Hepatocyte (in vitro differentiated cells): ENCODE measurements at regions not wholly inside any gene's neighbourhood (a gene's known extent, or its start where the extent isn't known, plus 50 kb on each side); places are given as distances from the start of the nearest gene placed in this dataset.

Source experiments
- DNase-seq: peaks from one replicate; pipeline ENCODE4 v3.0.0-alpha.2; 2016; ENCODE audit warnings: low spot score
- H2AFZ ChIP-seq: fragments of 200-600 bp; sonication (generic); 2 replicates; pipeline ENCODE4 v1.6.0; 2016; ENCODE audit warnings: antibody characterized with exemption, mild to moderate bottlenecking
- H3K27ac ChIP-seq: fragments of 200-600 bp; sonication (generic); 2 replicates; pipeline ENCODE4 v1.5.1; 2016; ENCODE audit warnings: mild to moderate bottlenecking
- H3K27me3 ChIP-seq: fragments of 200-600 bp; sonication (generic); 2 replicates; pipeline ENCODE4 v1.6.1; 2016
- H3K36me3 ChIP-seq: fragments of 200-600 bp; sonication (generic); replicated peaks from 2 replicates; pipeline ENCODE4 v1.5.1; 2016; ENCODE audit warnings: low read depth; ENCODE audit not compliant: insufficient read depth
- H3K4me1 ChIP-seq: fragments of 200-600 bp; sonication (generic); 2 replicates; pipeline ENCODE4 v1.5.1; 2016; ENCODE audit warnings: mild to moderate bottlenecking, moderate library complexity; ENCODE audit not compliant: insufficient read depth
- H3K4me2 ChIP-seq: fragments of 200-600 bp; sonication (generic); 2 replicates; pipeline ENCODE4 v1.6.0; 2016
- H3K4me3 ChIP-seq: fragments of 200-600 bp; sonication (generic); 2 replicates; pipeline ENCODE4 v1.5.1; 2016; ENCODE audit warnings: mild to moderate bottlenecking
- H3K79me2 ChIP-seq: fragments of 200-600 bp; sonication (generic); 2 replicates; pipeline ENCODE4 v1.6.0; 2017; ENCODE audit warnings: mild to moderate bottlenecking
- H3K9me2 ChIP-seq: fragments of 200-600 bp; sonication (generic); replicated peaks from 2 replicates; pipeline ENCODE4 v1.6.0; 2017; ENCODE audit warnings: mild to moderate bottlenecking; ENCODE audit not compliant: insufficient read depth
- H3K9me3 ChIP-seq: fragments of 200-600 bp; sonication (generic); 2 replicates; pipeline ENCODE4 v1.5.1; 2016; ENCODE audit warnings: low read depth, mild to moderate bottlenecking
- H4K20me1 ChIP-seq: fragments of 200-600 bp; sonication (generic); 2 replicates; pipeline ENCODE4 v1.6.0; 2016; ENCODE audit warnings: mild to moderate bottlenecking; ENCODE audit not compliant: insufficient read depth, poor library complexity, severe bottlenecking
- CTCF ChIP-seq: fragments of 200-600 bp; sonication (generic); IDR thresholded peaks from 2 replicates; pipeline ENCODE4 v1.5.1; 2016; ENCODE audit warnings: antibody characterized with exemption, mild to moderate bottlenecking; ENCODE audit not compliant: poor library complexity
- EZH2 ChIP-seq: fragments of 200-600 bp; sonication (generic); IDR thresholded peaks from 2 replicates; pipeline ENCODE4 v1.6.1; 2016; ENCODE audit warnings: antibody characterized with exemption, mild to moderate bottlenecking, borderline replicate concordance
- EZH2phosphoT487 ChIP-seq: fragments of 200-600 bp; sonication (generic); IDR thresholded peaks from one replicate; pipeline ENCODE4 v1.6.1; 2018; ENCODE audit warnings: antibody characterized with exemption, mild to moderate bottlenecking, low read depth, moderate library complexity; ENCODE audit not compliant: unreplicated experiment, severe bottlenecking
- WGBS: methylation state at CpG from one replicate; pipeline ENCODE4 v1.1.6; 2016; ENCODE audit warnings: low lambda C conversion rate; ENCODE audit errors: missing lambda C conversion rate; 5-methylcytosine and 5-hydroxymethylcytosine counted together

GRCh38 chr11:116167706-116168458 is 604.9 kb downstream of the BUD13 start:
- H3K9me2 ChIP-seq, result no peaks in the 10 kb centered on the region
- TF ChIP-seq EZH2phosphoT487 (no peak), CTCF (no peak), EZH2 (no peak)
- H3K4me3 ChIP-seq, result no peak overlapping the region
- no peaks in the 10 kb centered on the region for H3K79me2 ChIP-seq
- H3K4me2 ChIP-seq, result no peak overlapping the region
- H3K27me3 ChIP-seq, result peaks cover 1% of the 10 kb centered on the region
- H4K20me1 ChIP-seq, result no peaks in the 10 kb centered on the region
- no peak overlapping the region for H3K27ac ChIP-seq
- H3K36me3 ChIP-seq, result no peaks in the 10 kb centered on the region
- H3K4me1 ChIP-seq, result no peaks in the 10 kb centered on the region
- 92% methylated on average over 9 of the region's 9 CpGs for WGBS
- no peak for DNase-seq
- H2AFZ ChIP-seq, result no peak overlapping the region
- H3K9me3 ChIP-seq, result no peaks in the 10 kb centered on the region

- 82% methylated on average over 9 of the region's 9 CpGs for whole genome bisulfite sequencing
- H3K4me1 ChIP-seq, result no peaks in the 10 kb centered on the region
- no peaks in the 10 kb centered on the region for H3K9me2 ChIP-seq
- H3K79me2 ChIP-seq, result no peaks in the 10 kb centered on the region
- TF ChIP-seq EZH2 (no peak), CTCF (no peak), EZH2phosphoT487 (no peak)
- no peak overlapping the region for H2AFZ ChIP-seq
- no peaks in the 10 kb centered on the region for H4K20me1 ChIP-seq
- no peaks in the 10 kb centered on the region for H3K36me3 ChIP-seq
- no peak overlapping the region for H3K27ac ChIP-seq
- H3K27me3 ChIP-seq, result no peaks in the 10 kb centered on the region
- no peak overlapping the region for H3K4me3 ChIP-seq
- no peaks in the 10 kb centered on the region for H3K9me3 ChIP-seq
- no peak overlapping the region for H3K4me2 ChIP-seq
- DNase-seq, result no peak
Measured at GRCh38 chr11:116166573-116167465, 606.0 kb downstream of the BUD13 start.

GRCh38 chr11:116164843-116165242 is 607.9 kb downstream of the BUD13 start:
- no peak for DNase-seq
- no peak overlapping the region for H3K4me3 ChIP-seq
- no peaks in the 10 kb centered on the region for H3K9me3 ChIP-seq

More at GRCh38 chr11:116164843-116165242, 607.9 kb downstream of the BUD13 start:
- Histone ChIP-seq H3K36me3 (no peaks in the 10 kb centered on the region), H3K4me1 (no peaks in the 10 kb centered on the region), H3K4me2 (no peak overlapping the region), H3K9me2 (no peaks in the 10 kb centered on the region), H4K20me1 (no peaks in the 10 kb centered on the region), H3K27me3 (no peaks in the 10 kb centered on the region), H2AFZ (no peak overlapping the region), H3K27ac (no peak overlapping the region), H3K79me2 (no peaks in the 10 kb centered on the region)
- TF ChIP-seq EZH2 (no peak), CTCF (no peak), EZH2phosphoT487 (no peak)
- WGBS, result 91% methylated on average over 5 of the region's 5 CpGs
